Colonic mucosa (tissue), 4 donors: ENCODE measurements at regions not wholly inside any gene's neighbourhood (a gene's known extent, or its start where the extent isn't known, plus 50 kb on each side); places are given as distances from the start of the nearest gene placed in this dataset.

ENCODE experiments used
- DNase-seq: peaks from one replicate; pipeline ENCODE4 v3.0.0-alpha.2; 2020
- H3K27ac ChIP-seq: fragments of 200-600 bp; one replicate; pipeline ENCODE4 v1.8.0; 2021
- H3K27me3 ChIP-seq: fragments of 200-600 bp; one replicate; pipeline ENCODE4 v1.8.0; 2021
- H3K36me3 ChIP-seq: fragments of 200-600 bp; one replicate; pipeline ENCODE4 v1.8.0; 2021
- H3K4me1 ChIP-seq: fragments of 200-600 bp; one replicate; pipeline ENCODE4 v1.8.0; 2021; ENCODE audit warnings: mild to moderate bottlenecking
- H3K4me3 ChIP-seq: fragments of 200-600 bp; one replicate; pipeline ENCODE4 v1.8.0; 2021
- H3K9ac ChIP-seq, 2 donors: one replicate each; pipeline ENCODE4 v1.7.0; 2013; ENCODE audit warnings: control low read depth in 2 of 2, low read depth in 2 of 2, low read length in 2 of 2
- H3K9me3 ChIP-seq: fragments of 200-600 bp; one replicate; pipeline ENCODE4 v1.8.0; 2021
- intact Hi-C: fragments of 100-400 bp; cut with DNase I; formaldehyde crosslinking; loops from one replicate; pipeline ENCODE4 v1.14.1; 2022
- TF ChIP-seq, protein P1 (sequence below): fragments of 200-600 bp; IDR thresholded peaks from one replicate; pipeline ENCODE4 v1.8.0; 2022; ENCODE audit warnings: antibody characterized with exemption, mild to moderate bottlenecking
- donor health status: healthy.
- donor health status: DM: no; HTN: no; CAD: no.
- donor health status: DM: no; HTN: no; CAD: no.

- Histone ChIP-seq H3K27ac (no peak overlapping the region), H3K27me3 (no peaks in the 10 kb centered on the region), H3K9me3 (no peaks in the 10 kb centered on the region), H3K4me1 (no peaks in the 10 kb centered on the region), H3K4me3 (no peak overlapping the region), H3K36me3 (no peaks in the 10 kb centered on the region), H3K9ac (no peak overlapping the region)
- intact Hi-C loops: no loop called here
- no peak for DNase-seq
- TF ChIP-seq, protein P1, sequence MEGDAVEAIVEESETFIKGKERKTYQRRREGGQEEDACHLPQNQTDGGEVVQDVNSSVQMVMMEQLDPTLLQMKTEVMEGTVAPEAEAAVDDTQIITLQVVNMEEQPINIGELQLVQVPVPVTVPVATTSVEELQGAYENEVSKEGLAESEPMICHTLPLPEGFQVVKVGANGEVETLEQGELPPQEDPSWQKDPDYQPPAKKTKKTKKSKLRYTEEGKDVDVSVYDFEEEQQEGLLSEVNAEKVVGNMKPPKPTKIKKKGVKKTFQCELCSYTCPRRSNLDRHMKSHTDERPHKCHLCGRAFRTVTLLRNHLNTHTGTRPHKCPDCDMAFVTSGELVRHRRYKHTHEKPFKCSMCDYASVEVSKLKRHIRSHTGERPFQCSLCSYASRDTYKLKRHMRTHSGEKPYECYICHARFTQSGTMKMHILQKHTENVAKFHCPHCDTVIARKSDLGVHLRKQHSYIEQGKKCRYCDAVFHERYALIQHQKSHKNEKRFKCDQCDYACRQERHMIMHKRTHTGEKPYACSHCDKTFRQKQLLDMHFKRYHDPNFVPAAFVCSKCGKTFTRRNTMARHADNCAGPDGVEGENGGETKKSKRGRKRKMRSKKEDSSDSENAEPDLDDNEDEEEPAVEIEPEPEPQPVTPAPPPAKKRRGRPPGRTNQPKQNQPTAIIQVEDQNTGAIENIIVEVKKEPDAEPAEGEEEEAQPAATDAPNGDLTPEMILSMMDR: no peak
Observed at GRCh38 chr2:108124736-108125495, 114.9 kb upstream of the SULT1C3 start.

DNA sequence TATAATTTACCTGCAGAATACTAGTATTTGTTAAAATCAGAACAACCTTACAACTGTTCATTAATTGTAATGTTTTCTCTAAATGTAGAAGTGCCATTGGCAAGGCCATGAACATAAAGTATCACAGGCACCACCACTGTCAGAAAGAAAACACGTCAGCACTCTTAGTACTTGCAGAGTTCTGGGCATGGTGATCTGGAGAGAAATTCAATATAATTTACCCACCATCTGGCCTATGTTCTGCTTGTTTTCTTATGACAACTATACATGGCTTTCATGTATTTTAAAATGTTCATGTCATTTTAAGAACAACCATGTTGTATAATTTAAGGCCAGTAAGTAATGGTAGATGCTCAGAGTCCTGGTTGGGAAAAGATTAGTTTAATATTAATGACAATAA is 114.2 kb upstream of the SULT1C3 start:
- no peaks in the 10 kb centered on the region for H3K4me1 ChIP-seq
- no peak overlapping the region for H3K4me3 ChIP-seq
- H3K9ac ChIP-seq: no peak overlapping the region
- intact Hi-C loops: no loop called here
- no peaks in the 10 kb centered on the region for H3K27me3 ChIP-seq
- DNase-seq: no peak
- H3K27ac ChIP-seq: no peak overlapping the region
- no peaks in the 10 kb centered on the region for H3K9me3 ChIP-seq
- TF ChIP-seq, protein P1: no peak
- H3K36me3 ChIP-seq: no peaks in the 10 kb centered on the region

- intact Hi-C loops: no loop called here
- Histone ChIP-seq H3K27me3 (no peaks in the 10 kb centered on the region), H3K9ac (no peak overlapping the region), H3K36me3 (no peaks in the 10 kb centered on the region), H3K27ac (no peak overlapping the region), H3K9me3 (no peaks in the 10 kb centered on the region), H3K4me3 (no peak overlapping the region), H3K4me1 (no peaks in the 10 kb centered on the region)
- TF ChIP-seq, protein P1: no peak
- DNase-seq: no peak
Observed at GRCh38 chr2:108128249-108128648, 111.5 kb upstream of the SULT1C3 start.

- no peaks in the 10 kb centered on the region for H3K27me3 ChIP-seq
- TF ChIP-seq, protein P1: no peak
- DNase-seq: no peak
- H3K36me3 ChIP-seq: no peaks in the 10 kb centered on the region
- intact Hi-C loops: no loop called here
- no peaks in the 10 kb centered on the region for H3K4me1 ChIP-seq
- H3K27ac ChIP-seq: no peak overlapping the region
- no peak overlapping the region for H3K9ac ChIP-seq
- no peak overlapping the region for H3K4me3 ChIP-seq
- H3K9me3 ChIP-seq: no peaks in the 10 kb centered on the region
Observed at GRCh38 chr2:108129636-108130035, 110.1 kb upstream of the SULT1C3 start.

- Histone ChIP-seq H3K4me1 (no peaks in the 10 kb centered on the region), H3K27me3 (no peaks in the 10 kb centered on the region), H3K36me3 (no peaks in the 10 kb centered on the region), H3K9me3 (no peaks in the 10 kb centered on the region), H3K27ac (no peak overlapping the region), H3K4me3 (no peak overlapping the region), H3K9ac (no peak overlapping the region)
- DNase-seq: no peak
- intact Hi-C loops: no loop called here
- TF ChIP-seq, protein P1: no peak
Observed at GRCh38 chr2:108133457-108133856, 106.3 kb upstream of the SULT1C3 start.
